ENCODE measurements at regions not wholly inside any gene's neighbourhood (a gene's known extent, or its start where the extent isn't known, plus 50 kb on each side); places are given as distances from the start of the nearest gene placed in this dataset.

GRCh38 chr4:159758061-159758460 lies 655.2 kb downstream of the RAPGEF2 start:
- TF ChIP-seq CTCF (IDR thresholded peaks at IDR 0.05; ENCODE audit: low read depth, low read length) (no peak), EZH2phosphoT487 (IDR thresholded peaks at IDR 0.05; ENCODE audit: low read depth) (no peak)

All from OCI-LY3 (cell line).